HG02623 (cell line): ENCODE measurements at regions not wholly inside any gene's neighbourhood (a gene's known extent, or its start where the extent isn't known, plus 50 kb on each side); places are given as distances from the start of the nearest gene placed in this dataset.

Source experiments
- ATAC-seq: cut with Tn5 transposase; IDR thresholded peaks from one replicate; pipeline ENCODE4 v1.9.1; 2021; ENCODE audit warnings: moderate library complexity; ENCODE audit not compliant: unreplicated experiment

DNA sequence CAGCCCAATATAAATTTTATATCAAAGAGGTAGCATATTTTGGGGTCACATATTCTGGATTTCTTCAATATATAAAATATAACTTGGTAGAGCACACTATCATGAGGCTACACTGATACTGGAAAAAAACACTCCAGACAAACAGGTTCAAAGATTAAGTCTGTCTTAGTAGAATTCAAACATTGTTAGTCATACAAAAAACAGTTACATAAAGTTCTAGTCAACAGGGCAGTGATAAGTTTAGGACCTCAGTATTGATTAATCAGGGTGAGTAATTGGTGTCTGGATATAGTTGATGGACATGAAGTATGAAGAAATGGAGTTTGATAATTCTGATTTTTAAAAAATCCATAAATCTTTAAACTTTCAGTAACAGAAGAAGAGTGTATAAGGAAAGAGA is 1291.3 kb downstream of the FSTL5 start:
- no peak for ATAC-seq

- no peak for ATAC-seq
Measured at GRCh38 chr4:160877087-160877790, 1286.6 kb downstream of the FSTL5 start.

DNA sequence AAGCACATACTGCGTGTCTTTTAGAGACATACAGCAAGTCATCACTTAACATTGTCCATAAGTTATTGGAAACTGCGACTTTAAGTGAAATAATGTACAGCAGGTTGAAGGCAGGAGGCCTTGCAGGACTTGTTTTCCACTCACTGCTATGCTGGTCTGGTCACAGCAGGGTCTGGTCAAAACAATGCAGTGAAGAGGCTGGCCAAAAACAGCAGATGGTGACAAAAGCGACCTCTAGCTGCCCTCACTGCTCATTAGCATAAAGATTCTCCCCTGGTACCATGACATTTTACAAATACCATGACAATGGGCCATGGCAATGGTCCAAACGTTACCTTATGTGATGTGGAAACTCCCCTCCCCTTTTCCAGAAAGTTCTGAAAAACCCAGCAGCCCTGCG is 1283.6 kb downstream of the FSTL5 start:
- ATAC-seq: no peak

DNA sequence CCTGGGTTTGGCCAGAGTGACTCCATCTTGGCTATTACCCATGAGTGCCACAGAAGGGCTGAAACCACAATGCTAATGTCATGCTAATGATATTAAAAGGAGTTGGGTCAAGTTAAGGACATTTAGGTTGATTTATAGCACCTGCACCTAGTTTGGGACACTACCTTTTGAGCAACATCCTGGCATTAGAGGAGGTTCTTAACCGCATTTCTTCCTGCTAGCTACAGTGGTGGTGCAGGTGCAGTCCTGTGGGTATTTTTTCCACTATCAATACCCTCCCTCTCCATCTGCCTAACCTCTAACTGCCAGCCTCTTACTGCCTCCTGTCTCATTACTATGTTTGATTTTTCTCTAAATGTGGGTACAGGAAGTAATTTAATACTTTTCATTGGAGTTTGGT is 1276.1 kb downstream of the FSTL5 start:
- no peak for ATAC-seq

GRCh38 chr4:160894128-160894527 is 1269.7 kb downstream of the FSTL5 start:
- ATAC-seq: no peak

DNA sequence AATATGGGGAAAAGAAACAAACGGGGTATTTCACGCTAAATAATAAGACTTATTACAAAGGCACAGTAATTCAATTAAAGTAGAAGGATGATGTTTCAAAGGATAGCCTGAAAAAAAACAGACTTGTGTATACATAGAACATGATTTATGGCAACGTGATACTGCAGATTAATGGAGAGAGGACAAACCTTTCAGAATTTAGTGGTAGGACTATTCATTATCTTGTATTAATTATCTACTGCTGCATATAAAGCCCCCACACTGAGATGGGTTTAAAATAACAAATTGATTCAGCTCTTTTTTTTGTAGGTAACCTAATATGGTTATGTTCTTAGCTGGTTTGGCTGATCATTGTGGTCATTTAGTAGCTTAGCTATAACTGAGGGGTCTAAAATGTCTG is 1269.0 kb downstream of the FSTL5 start:
- ATAC-seq: no peak

- no peak for ATAC-seq
Measured at GRCh38 chr4:160927311-160927710, 1236.5 kb downstream of the FSTL5 start.

GRCh38 chr4:160928482-160928881 is 1235.3 kb downstream of the FSTL5 start:
- no peak for ATAC-seq

GRCh38 chr4:160947653-160948052 is 1216.1 kb downstream of the FSTL5 start:
- ATAC-seq: no peak

DNA sequence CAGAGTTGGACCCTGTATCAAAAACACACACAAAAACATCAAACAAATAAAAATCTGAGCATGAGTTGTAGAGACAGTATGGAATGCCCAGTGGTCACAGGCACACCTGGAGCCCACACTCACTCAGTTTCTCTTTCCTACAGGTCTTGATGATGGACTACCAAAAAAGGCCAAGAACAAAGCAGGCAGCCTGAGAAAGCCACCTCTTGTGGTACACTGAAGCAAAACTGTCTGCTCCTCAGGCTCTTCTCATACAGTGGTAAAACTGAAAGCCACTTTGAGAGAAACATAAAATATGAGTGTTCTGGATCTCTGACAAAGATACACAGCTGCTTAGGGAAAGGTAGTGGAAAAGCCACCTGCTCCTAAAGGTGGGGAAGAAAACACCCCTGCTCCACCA is 1206.9 kb downstream of the FSTL5 start:
- ATAC-seq: no peak

- ATAC-seq: no peak
Measured at GRCh38 chr4:160969925-160970324, 1193.9 kb downstream of the FSTL5 start.

GRCh38 chr4:160980091-160980490 is 1183.7 kb downstream of the FSTL5 start:
- no peak for ATAC-seq

DNA sequence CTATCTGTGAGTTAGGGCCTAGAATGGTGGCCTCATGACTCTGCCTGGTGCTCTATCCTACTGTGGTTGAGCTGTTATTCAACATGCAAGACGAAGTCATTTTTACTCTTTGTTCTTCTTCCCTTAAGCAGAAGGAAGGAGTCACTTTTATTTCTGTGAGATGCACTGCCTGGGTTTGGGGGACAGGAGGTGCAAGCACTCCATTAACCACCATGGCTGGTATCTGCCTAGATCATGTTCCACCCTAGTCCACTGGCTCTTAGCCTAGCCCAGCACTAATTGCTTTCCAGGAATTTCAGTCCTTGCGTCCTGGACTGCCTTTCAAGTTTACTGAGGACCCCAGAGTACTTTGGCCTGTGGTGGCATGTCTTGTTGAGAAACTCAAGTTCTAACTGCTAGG is 1182.7 kb downstream of the FSTL5 start:
- ATAC-seq: no peak

DNA sequence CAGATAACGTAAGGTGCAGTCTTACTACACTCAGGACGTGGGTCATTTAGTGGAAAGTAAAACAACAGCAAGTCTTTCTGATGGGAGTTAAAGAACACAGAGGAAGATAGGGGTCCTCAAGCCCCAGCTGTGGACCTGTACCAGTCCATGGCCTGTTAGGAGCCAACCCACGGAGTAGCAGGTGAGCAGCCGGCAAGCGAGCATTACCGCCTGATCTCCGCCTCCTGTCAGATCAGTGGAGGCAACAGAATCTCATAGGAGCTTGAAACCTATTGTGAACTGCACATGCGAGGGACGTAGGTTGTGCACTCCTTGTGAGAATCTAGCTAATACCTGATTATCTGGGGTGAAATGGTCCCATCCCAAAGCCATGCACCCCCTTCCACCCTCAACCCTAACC is 1180.8 kb downstream of the FSTL5 start:
- ATAC-seq: no peak

DNA sequence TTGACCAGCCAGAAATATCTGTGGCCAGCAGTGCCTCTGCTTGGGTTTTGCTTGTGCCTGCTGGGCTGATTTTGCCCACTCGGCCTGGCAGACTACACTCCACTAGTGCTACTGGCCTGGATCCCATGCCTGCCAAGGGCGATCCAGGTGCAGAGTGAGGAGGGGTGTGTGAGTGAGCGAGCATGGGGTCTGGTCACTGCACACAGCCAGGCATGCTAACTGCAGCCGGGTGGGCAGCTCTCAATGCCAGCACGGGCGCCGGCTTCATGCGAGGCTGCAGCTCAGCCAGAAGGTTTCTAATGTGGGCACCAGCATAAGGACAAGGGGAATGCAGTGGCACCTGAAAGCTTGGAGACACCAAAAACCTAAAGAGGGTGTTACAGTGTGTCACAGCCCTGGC is 1161.4 kb downstream of the FSTL5 start:
- no peak for ATAC-seq

- ATAC-seq: no peak
Measured at GRCh38 chr4:161003418-161004057, 1160.3 kb downstream of the FSTL5 start.

DNA sequence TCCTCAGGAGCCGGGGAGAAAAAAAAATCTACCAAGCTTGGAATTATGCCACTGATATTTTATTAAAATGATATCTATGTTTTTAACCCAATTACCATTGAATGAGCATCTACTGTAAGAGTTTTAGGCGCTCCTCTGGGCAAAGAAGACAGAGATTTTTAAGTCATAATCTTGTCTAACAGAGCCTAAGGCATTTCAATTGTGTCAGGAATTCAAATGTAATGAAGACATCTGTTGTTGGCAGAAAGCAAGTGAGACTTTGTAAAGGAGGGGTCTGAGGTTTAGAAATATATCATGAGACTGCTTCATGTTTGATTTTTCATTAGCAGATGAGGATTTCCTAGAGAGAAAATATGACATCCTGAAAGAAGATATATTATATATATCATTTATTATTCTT is 1158.1 kb downstream of the FSTL5 start:
- no peak for ATAC-seq

GRCh38 chr4:161008527-161008926 is 1155.3 kb downstream of the FSTL5 start:
- ATAC-seq: no peak

DNA sequence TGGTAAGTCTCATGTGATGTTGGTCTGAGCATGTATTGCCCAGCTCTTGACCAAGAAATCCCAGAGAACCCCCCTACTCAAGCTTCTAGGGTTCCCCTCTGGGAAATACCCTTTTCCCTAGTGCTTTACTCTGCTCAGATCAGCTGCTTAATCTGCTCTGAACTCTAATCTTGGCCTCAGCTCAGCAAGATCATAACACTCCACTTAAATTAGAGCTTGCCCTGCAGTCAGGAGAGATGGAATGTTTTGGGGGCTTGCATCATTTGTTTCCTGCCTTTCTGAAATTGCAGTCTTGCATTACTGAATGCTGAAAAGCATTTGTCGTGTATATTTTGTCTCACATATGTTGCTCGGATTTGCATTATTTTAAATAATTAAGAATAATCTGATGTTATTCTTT is 1153.6 kb downstream of the FSTL5 start:
- ATAC-seq: no peak
